LNCAP (cell line): ENCODE measurements at regions not wholly inside any gene's neighbourhood (a gene's known extent, or its start where the extent isn't known, plus 50 kb on each side); places are given as distances from the start of the nearest gene placed in this dataset.

ENCODE experiments used
- TF ChIP-seq, protein P1 (sequence below): fragments of 450-650 bp; IDR thresholded peaks from 2 replicates; pipeline ENCODE4 v1.5.1; 2017; ENCODE audit warnings: mild to moderate bottlenecking

DNA sequence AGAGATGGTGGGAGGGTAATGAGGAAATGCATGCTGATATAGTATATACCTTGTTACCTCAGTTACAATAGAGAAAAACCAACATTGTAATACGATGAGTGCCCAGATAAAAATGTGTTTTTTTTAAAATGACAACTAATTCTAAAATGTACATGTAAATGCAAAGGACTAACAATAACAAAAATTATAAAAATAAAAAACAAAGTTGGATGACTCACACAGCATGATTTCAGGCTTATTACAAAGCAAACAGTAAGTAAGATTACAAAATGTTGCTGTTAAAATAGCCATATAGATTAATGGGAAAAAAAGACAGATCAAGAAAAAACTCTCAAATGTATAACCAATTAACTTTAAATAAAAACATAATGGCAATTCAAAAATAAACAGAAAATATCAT, 1099.4 kb downstream of the FSCB start:
- TF ChIP-seq, protein P1, sequence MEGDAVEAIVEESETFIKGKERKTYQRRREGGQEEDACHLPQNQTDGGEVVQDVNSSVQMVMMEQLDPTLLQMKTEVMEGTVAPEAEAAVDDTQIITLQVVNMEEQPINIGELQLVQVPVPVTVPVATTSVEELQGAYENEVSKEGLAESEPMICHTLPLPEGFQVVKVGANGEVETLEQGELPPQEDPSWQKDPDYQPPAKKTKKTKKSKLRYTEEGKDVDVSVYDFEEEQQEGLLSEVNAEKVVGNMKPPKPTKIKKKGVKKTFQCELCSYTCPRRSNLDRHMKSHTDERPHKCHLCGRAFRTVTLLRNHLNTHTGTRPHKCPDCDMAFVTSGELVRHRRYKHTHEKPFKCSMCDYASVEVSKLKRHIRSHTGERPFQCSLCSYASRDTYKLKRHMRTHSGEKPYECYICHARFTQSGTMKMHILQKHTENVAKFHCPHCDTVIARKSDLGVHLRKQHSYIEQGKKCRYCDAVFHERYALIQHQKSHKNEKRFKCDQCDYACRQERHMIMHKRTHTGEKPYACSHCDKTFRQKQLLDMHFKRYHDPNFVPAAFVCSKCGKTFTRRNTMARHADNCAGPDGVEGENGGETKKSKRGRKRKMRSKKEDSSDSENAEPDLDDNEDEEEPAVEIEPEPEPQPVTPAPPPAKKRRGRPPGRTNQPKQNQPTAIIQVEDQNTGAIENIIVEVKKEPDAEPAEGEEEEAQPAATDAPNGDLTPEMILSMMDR, result no peak

DNA sequence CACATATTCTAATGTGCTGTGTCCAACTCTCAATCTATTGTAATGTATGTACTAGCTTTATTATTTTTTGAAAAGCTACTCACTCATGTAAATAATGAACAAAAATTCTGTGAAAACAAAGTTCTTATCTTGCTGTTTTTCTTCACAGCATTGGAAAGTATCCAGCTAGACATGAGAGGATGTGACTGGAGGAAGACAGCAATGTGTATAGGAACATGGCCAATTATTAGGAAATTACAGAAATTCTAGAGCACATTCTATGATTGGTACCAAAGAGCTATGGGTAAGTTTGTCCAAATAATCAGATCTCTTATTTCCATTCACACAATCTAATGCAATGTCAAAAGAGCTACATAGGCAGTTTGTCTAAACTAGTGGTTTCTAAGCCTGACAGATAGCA, 1100.2 kb downstream of the FSCB start:
- TF ChIP-seq, protein P1, result no peak

DNA sequence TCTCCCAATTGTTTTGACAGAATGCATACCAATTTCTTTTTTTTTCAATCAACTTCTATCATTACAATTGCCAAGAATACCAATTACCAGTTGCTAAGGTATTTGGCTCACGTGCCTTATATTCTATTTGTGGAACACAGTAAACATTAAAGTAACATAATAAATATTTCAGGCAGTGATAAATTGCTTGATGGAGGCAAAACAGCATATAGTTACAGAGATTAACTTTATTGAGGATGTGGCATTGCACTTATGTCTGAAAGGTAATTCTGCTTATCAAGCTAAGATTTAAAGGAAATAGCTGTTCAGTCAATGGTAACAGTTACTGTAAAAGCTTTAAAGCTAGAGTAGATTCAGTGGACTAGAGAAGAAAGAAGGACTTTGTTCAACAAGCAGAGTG, 1107.8 kb downstream of the FSCB start:
- TF ChIP-seq, protein P1, result no peak

DNA sequence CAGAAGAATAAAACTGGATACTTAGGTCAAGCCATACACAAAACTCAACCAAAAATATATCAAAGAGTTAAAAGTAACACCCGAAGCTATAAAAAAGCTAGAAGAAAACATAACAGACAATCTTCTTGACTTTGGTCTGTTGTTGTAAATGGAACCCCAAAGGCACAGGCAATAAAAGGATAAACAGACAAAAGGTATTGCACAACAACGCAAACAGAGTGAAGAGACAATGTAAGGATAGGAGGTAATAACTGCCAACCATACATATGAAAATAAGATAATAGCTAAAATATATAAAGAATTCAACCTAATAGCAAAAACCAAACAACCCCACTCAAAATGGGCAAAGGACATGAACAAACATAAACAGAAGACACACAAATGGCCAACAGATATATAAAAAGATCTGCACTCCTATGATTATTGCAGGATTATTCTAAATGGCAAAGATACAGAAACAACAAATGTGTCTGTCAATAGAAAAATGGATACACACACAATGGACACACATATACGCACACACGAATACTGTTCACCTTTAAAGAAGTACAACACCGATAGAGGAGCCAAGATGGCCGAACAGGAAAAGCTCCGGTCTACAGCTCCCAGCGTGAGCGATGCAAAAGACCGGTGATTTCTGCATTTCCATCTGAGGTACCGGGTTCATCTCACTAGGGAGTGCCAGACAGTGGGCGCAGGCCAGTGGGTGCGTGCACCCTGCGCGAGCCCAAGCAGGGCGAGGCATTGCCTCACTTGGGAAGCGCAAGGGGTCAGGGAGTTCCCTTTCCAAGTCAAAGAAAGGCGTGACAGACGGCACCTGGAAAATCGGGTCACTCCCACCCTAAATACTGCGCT, 1137.1 kb downstream of the FSCB start:
- TF ChIP-seq, protein P1, result no peak

DNA sequence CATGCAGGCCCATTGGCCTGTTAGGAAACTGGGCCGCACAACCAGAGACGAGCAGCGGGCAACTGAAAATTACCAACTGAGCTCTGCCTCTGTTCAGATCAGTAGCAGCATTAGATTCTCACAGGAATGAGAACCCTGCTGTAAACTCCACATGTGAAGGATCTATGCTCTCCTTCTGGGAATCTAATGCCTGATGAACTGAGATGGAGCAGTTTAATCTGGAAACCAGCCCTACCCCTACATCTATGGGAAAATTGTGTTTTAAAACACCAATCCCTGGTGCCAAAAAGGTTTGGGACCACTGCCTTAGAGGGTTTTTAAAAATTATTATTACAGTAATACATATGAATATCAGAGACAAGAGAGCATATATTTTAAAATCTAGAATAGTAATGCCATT, 1144.5 kb downstream of the FSCB start:
- TF ChIP-seq, protein P1, result no peak

DNA sequence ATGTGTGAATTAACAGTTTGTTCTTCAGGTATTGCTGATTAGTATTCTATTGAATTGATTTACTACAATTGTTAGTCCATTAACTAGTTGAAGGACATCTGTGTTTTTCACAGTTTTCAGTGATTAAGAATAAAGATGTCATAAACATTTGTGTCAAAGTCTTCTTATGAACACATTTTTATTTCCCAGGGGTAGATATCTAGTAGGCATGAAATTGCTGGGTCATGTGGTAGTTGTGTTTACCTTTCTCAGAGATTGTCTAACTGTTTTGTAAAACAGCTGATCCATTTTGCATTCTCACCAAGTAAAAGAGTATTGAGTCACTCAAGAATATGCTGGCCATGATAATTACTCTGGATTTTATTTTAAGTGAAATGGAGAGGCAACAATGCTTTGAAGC, 1145.3 kb downstream of the FSCB start:
- TF ChIP-seq, protein P1, result no peak

DNA sequence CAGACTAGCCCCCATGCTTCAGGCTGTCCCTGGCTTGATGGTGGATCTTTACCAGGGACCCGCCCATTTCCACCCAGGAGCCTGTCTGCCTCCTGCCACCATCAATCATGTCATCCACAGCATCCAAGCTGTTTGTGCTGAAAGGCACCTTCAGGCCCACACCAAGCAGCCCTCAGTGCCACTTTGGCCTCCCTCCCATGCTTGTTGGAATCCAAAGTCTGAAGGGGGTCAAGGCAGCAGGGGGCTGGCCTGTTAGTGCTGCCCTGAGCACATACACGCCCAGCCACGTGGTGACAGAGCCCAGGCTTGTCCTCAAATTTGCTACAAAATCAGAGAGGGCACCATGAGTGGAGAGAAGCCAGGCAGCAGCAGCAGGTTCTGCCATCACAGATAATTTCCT, 1146.8 kb downstream of the FSCB start:
- TF ChIP-seq, protein P1, result no peak

DNA sequence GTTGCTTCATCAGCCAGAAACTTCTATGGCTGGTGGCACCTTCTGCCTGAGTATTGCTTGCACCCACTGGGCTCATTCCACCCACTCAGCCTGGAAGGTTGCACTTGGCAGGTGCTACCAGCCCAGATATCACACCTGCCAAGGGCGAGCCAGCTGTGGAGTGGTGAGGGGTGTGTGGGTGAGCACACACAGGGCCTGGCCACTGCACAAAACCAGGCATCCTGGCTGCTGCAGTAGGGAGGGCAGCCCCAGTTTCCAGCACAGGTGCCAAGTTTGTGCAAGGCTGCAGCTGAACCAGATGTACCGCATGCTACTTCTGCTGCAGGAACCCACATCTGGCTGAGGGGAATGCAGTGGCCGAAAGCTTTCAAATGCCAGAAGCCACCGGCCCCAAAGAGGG, 1147.8 kb downstream of the FSCB start:
- TF ChIP-seq, protein P1, result no peak
